ENCODE measurements at regions not wholly inside any gene's neighbourhood (a gene's known extent, or its start where the extent isn't known, plus 50 kb on each side); places are given as distances from the start of the nearest gene placed in this dataset.

GRCh38 chr15:38687775-38688495 lies 123.3 kb upstream of the RASGRP1 start:
- Mint-ChIP-seq H3K27ac (peak overlapping the region; percentile 85 to 95 (median 90)), H3K4me1 (peaks cover 80 to 91% (median 83%) of the 10 kb centered on the region in 3 donors), H3K9me3 (no peaks in the 10 kb centered on the region), H3K36me3 (no peaks in the 10 kb centered on the region), H3K4me3 (peak overlapping the region in 6 of 7 donors; percentile 61 to 80 (median 68)), H3K27me3 (no peaks in the 10 kb centered on the region)
- no peaks in the 10 kb centered on the region for H3K36me3 ChIP-seq (ENCODE audit: insufficient read depth, low read length)
- no peaks in the 10 kb centered on the region for H3K27me3 ChIP-seq (ENCODE audit: insufficient read depth, low read length, poor library complexity, severe bottlenecking)
- H3K9me3 ChIP-seq (ENCODE audit: low read length): no peaks in the 10 kb centered on the region
- no peak overlapping the region for H3K27ac ChIP-seq (ENCODE audit: low read depth, low read length)
- no peak overlapping the region for H3K4me3 ChIP-seq (ENCODE audit: low read length)
- POLR2A ChIA-PET: interaction anchor here (0.9 to 6.1 kb wide), 7 partner anchors 12 to 197 kb away, joined by 3 to 55 read pairs (median 4); partner anchors contain the start of gene RASGRP1
- no peak for DNase-seq
- CTCF ChIA-PET: interaction anchor here (0.5 to 7.7 kb wide), 20 partner anchors 10 to 248 kb away, joined by 3 to 213 read pairs (median 9); partner anchors contain the start of genes FAM98B and RASGRP1
- H3K4me1 ChIP-seq (ENCODE audit: insufficient read depth, low read length): peaks cover 82% of the 10 kb centered on the region

GRCh38 chr15:38688761-38689160 lies 124.1 kb upstream of the RASGRP1 start:
- no peak overlapping the region for H3K27ac ChIP-seq (ENCODE audit: low read depth, low read length)
- H3K36me3 ChIP-seq (ENCODE audit: insufficient read depth, low read length): no peaks in the 10 kb centered on the region
- Mint-ChIP-seq H3K4me1 (peaks cover 72 to 84% (median 75%) of the 10 kb centered on the region in 3 donors), H3K36me3 (no peaks in the 10 kb centered on the region), H3K4me3 (peak overlapping the region; percentile 28 to 80 (median 66)), H3K9me3 (no peaks in the 10 kb centered on the region), H3K27me3 (no peaks in the 10 kb centered on the region), H3K27ac (peak overlapping the region; percentile 85 to 95 (median 90))
- no peaks in the 10 kb centered on the region for H3K9me3 ChIP-seq (ENCODE audit: low read length)
- H3K4me3 ChIP-seq (ENCODE audit: low read length): no peak overlapping the region
- peaks cover 74% of the 10 kb centered on the region for H3K4me1 ChIP-seq (ENCODE audit: insufficient read depth, low read length)
- ChIA-PET CTCF (interaction anchor here (0.8 to 7.7 kb wide), 21 partner anchors 9 to 248 kb away, joined by 3 to 213 read pairs (median 10); partner anchors contain the start of genes FAM98B and RASGRP1), POLR2A (interaction anchor here (0.8 to 6.1 kb wide), 6 partner anchors 11 to 206 kb away, joined by 3 to 55 read pairs (median 10); partner anchors contain the start of gene RASGRP1)
- peak; percentile 28 to 79 (median 45) for DNase-seq
- no peaks in the 10 kb centered on the region for H3K27me3 ChIP-seq (ENCODE audit: insufficient read depth, low read length, poor library complexity, severe bottlenecking)

GRCh38 chr15:38689522-38689921 lies 124.9 kb upstream of the RASGRP1 start:
- no peaks in the 10 kb centered on the region for H3K9me3 ChIP-seq (ENCODE audit: low read length)
- DNase-seq: no peak
- H3K27ac ChIP-seq (ENCODE audit: low read depth, low read length): no peak overlapping the region
- ChIA-PET POLR2A (interaction anchor here (2.7 to 6.1 kb wide), 3 partner anchors 18 to 126 kb away, joined by 15 to 55 read pairs (median 24); partner anchors contain the start of gene RASGRP1), CTCF (interaction anchor here (0.8 to 7.7 kb wide), 30 partner anchors 9 to 249 kb away, joined by 3 to 213 read pairs (median 8); partner anchors contain the start of genes FAM98B and RASGRP1)
- peaks cover 66% of the 10 kb centered on the region for H3K4me1 ChIP-seq (ENCODE audit: insufficient read depth, low read length)
- Mint-ChIP-seq H3K27me3 (no peaks in the 10 kb centered on the region), H3K36me3 (no peaks in the 10 kb centered on the region), H3K4me1 (peaks cover 70 to 84% (median 73%) of the 10 kb centered on the region in 3 donors), H3K4me3 (peak overlapping the region in 4 of 7 donors; percentile 61 to 80 (median 66)), H3K27ac (peak overlapping the region; percentile 48 to 95 (median 90)), H3K9me3 (no peaks in the 10 kb centered on the region)
- H3K4me3 ChIP-seq (ENCODE audit: low read length): no peak overlapping the region
- H3K27me3 ChIP-seq (ENCODE audit: insufficient read depth, low read length, poor library complexity, severe bottlenecking): no peaks in the 10 kb centered on the region
- H3K36me3 ChIP-seq (ENCODE audit: insufficient read depth, low read length): no peaks in the 10 kb centered on the region

GRCh38 chr15:38690216-38690615 lies 125.6 kb upstream of the RASGRP1 start:
- Histone ChIP-seq H3K4me3 (ENCODE audit: low read length) (no peak overlapping the region), H3K9me3 (ENCODE audit: low read length) (no peaks in the 10 kb centered on the region), H3K36me3 (ENCODE audit: insufficient read depth, low read length) (no peaks in the 10 kb centered on the region), H3K27ac (ENCODE audit: low read depth, low read length) (no peak overlapping the region), H3K27me3 (ENCODE audit: insufficient read depth, low read length, poor library complexity, severe bottlenecking) (no peaks in the 10 kb centered on the region), H3K4me1 (ENCODE audit: insufficient read depth, low read length) (peaks cover 61% of the 10 kb centered on the region)
- Mint-ChIP-seq H3K9me3 (no peaks in the 10 kb centered on the region), H3K4me1 (peaks cover 70 to 84% (median 72%) of the 10 kb centered on the region in 3 donors), H3K27me3 (no peaks in the 10 kb centered on the region), H3K36me3 (no peaks in the 10 kb centered on the region), H3K27ac (peak overlapping the region; percentile 60 to 93 (median 88)), H3K4me3 (peak overlapping the region in 1 of 7 donors; percentile 70)
- CTCF ChIA-PET: interaction anchor here (0.7 to 7.7 kb wide), 47 partner anchors 8 to 1084 kb away, joined by 3 to 213 read pairs (median 5); partner anchors contain the start of genes FAM98B and RASGRP1
- POLR2A ChIA-PET: interaction anchor here (0.6 to 6.1 kb wide), 5 partner anchors 19 to 236 kb away, joined by 3 to 55 read pairs (median 7); partner anchors contain the start of genes FAM98B and RASGRP1
- peak in 1 of 5 donors; percentile 52 for DNase-seq

- H3K36me3 ChIP-seq (ENCODE audit: insufficient read depth, low read length): no peaks in the 10 kb centered on the region
- peaks cover 70 to 84% (median 72%) of the 10 kb centered on the region in 3 donors for H3K4me1 Mint-ChIP-seq
- H3K36me3 Mint-ChIP-seq: no peaks in the 10 kb centered on the region
- H3K27me3 ChIP-seq (ENCODE audit: insufficient read depth, low read length, poor library complexity, severe bottlenecking): no peaks in the 10 kb centered on the region
- no peak overlapping the region for H3K4me3 Mint-ChIP-seq
- H3K4me3 ChIP-seq (ENCODE audit: low read length): no peak overlapping the region
- H3K27me3 Mint-ChIP-seq: no peaks in the 10 kb centered on the region
- ChIA-PET POLR2A (interaction anchor here (0.6 to 6.1 kb wide), 6 partner anchors 19 to 236 kb away, joined by 3 to 55 read pairs (median 5); partner anchors contain the start of genes FAM98B and RASGRP1), CTCF (interaction anchor here (0.7 to 7.7 kb wide), 48 partner anchors 7 to 1083 kb away, joined by 3 to 213 read pairs (median 5); partner anchors contain the start of genes FAM98B and RASGRP1)
- peak; percentile 68 to 82 (median 72) for DNase-seq
- H3K9me3 Mint-ChIP-seq: no peaks in the 10 kb centered on the region
- H3K4me1 ChIP-seq (ENCODE audit: insufficient read depth, low read length): peaks cover 61% of the 10 kb centered on the region
- no peak overlapping the region for H3K27ac ChIP-seq (ENCODE audit: low read depth, low read length)
- peak overlapping the region in 2 of 8 donors; percentile 57 to 91 for H3K27ac Mint-ChIP-seq
- no peaks in the 10 kb centered on the region for H3K9me3 ChIP-seq (ENCODE audit: low read length)
Observed at GRCh38 chr15:38690719-38691332, 126.2 kb upstream of the RASGRP1 start.

GRCh38 chr15:38691377-38691776 lies 126.8 kb upstream of the RASGRP1 start:
- H3K27me3 ChIP-seq (ENCODE audit: insufficient read depth, low read length, poor library complexity, severe bottlenecking): no peaks in the 10 kb centered on the region
- H3K36me3 ChIP-seq (ENCODE audit: insufficient read depth, low read length): no peaks in the 10 kb centered on the region
- H3K27ac ChIP-seq (ENCODE audit: low read depth, low read length): no peak overlapping the region
- no peaks in the 10 kb centered on the region for H3K27me3 Mint-ChIP-seq
- H3K4me3 ChIP-seq (ENCODE audit: low read length): no peak overlapping the region
- POLR2A ChIA-PET: interaction anchor here (1.0 to 6.1 kb wide), 3 partner anchors 127 to 237 kb away, joined by 3 to 55 read pairs (median 7); partner anchors contain the start of genes FAM98B and RASGRP1
- no peaks in the 10 kb centered on the region for H3K9me3 ChIP-seq (ENCODE audit: low read length)
- CTCF ChIA-PET: interaction anchor here (0.9 to 7.7 kb wide), 35 partner anchors 7 to 1083 kb away, joined by 3 to 213 read pairs (median 9); partner anchors contain the start of genes FAM98B and RASGRP1
- H3K4me1 ChIP-seq (ENCODE audit: insufficient read depth, low read length): peaks cover 61% of the 10 kb centered on the region
- no peak for DNase-seq
- peaks cover 70 to 84% (median 72%) of the 10 kb centered on the region in 3 donors for H3K4me1 Mint-ChIP-seq
- no peaks in the 10 kb centered on the region for H3K9me3 Mint-ChIP-seq
- H3K36me3 Mint-ChIP-seq: no peaks in the 10 kb centered on the region
- no peak overlapping the region for H3K4me3 Mint-ChIP-seq
- H3K27ac Mint-ChIP-seq: peak overlapping the region in 2 of 8 donors; percentile 57 to 91

GRCh38 chr15:38691965-38692788 lies 127.6 kb upstream of the RASGRP1 start:
- no peaks in the 10 kb centered on the region for H3K9me3 ChIP-seq (ENCODE audit: low read length)
- POLR2A ChIA-PET: no interaction called here
- peaks cover 61% of the 10 kb centered on the region for H3K4me1 ChIP-seq (ENCODE audit: insufficient read depth, low read length)
- H3K27ac ChIP-seq (ENCODE audit: low read depth, low read length): no peak overlapping the region
- peaks cover 70 to 84% (median 72%) of the 10 kb centered on the region in 3 donors for H3K4me1 Mint-ChIP-seq
- no peaks in the 10 kb centered on the region for H3K36me3 Mint-ChIP-seq
- no peaks in the 10 kb centered on the region for H3K27me3 Mint-ChIP-seq
- H3K27me3 ChIP-seq (ENCODE audit: insufficient read depth, low read length, poor library complexity, severe bottlenecking): no peaks in the 10 kb centered on the region
- DNase-seq: no peak
- CTCF ChIA-PET: interaction anchor here (1.0 to 7.7 kb wide), 14 partner anchors 6 to 251 kb away, joined by 4 to 213 read pairs (median 20); partner anchors contain the start of genes FAM98B and RASGRP1
- no peak overlapping the region for H3K4me3 Mint-ChIP-seq
- H3K27ac Mint-ChIP-seq: no peak overlapping the region
- H3K36me3 ChIP-seq (ENCODE audit: insufficient read depth, low read length): no peaks in the 10 kb centered on the region
- H3K4me3 ChIP-seq (ENCODE audit: low read length): no peak overlapping the region
- H3K9me3 Mint-ChIP-seq: no peaks in the 10 kb centered on the region
